GM19324 (cell line): ENCODE measurements at regions not wholly inside any gene's neighbourhood (a gene's known extent, or its start where the extent isn't known, plus 50 kb on each side); places are given as distances from the start of the nearest gene placed in this dataset.

Experiments
- ATAC-seq: cut with Tn5 transposase; IDR thresholded peaks from one replicate; pipeline ENCODE4 v1.9.1; 2021; ENCODE audit warnings: mild to moderate bottlenecking, moderate library complexity; ENCODE audit not compliant: unreplicated experiment, low FRiP score

- no peak for ATAC-seq
Measured at GRCh38 chr13:109381546-109382180, 404.7 kb downstream of the IRS2 start.

GRCh38 chr13:109380457-109380856 is 405.9 kb downstream of the IRS2 start:
- ATAC-seq: no peak

GRCh38 chr13:109379930-109380329 is 406.5 kb downstream of the IRS2 start:
- ATAC-seq: no peak

GRCh38 chr13:109376936-109377335 is 409.4 kb downstream of the IRS2 start:
- ATAC-seq: no peak

GRCh38 chr13:109374609-109375200 is 411.7 kb downstream of the IRS2 start:
- ATAC-seq: no peak

- ATAC-seq: no peak
Measured at GRCh38 chr13:109372666-109373065, 413.7 kb downstream of the IRS2 start.

GRCh38 chr13:109371066-109371465 is 415.3 kb downstream of the IRS2 start:
- ATAC-seq: no peak

- ATAC-seq: no peak
Measured at GRCh38 chr13:109370496-109370895, 415.9 kb downstream of the IRS2 start.

- no peak for ATAC-seq
Measured at GRCh38 chr13:109369353-109370052, 416.9 kb downstream of the IRS2 start.

GRCh38 chr13:109368230-109368629 is 418.2 kb downstream of the IRS2 start:
- no peak for ATAC-seq

- no peak for ATAC-seq
Measured at GRCh38 chr13:109366525-109366924, 419.9 kb downstream of the IRS2 start.

GRCh38 chr13:109363431-109363830 is 423.0 kb downstream of the IRS2 start:
- no peak for ATAC-seq

GRCh38 chr13:109362616-109363015 is 423.8 kb downstream of the IRS2 start:
- no peak for ATAC-seq

GRCh38 chr13:109361562-109362289 is 424.7 kb downstream of the IRS2 start:
- no peak for ATAC-seq

- ATAC-seq: no peak
Measured at GRCh38 chr13:109357751-109358471, 428.5 kb downstream of the IRS2 start.

GRCh38 chr13:109355875-109356434 is 430.4 kb downstream of the IRS2 start:
- no peak for ATAC-seq

- ATAC-seq: no peak
Measured at GRCh38 chr13:109355166-109355565, 431.2 kb downstream of the IRS2 start.

GRCh38 chr13:109351236-109351635 is 435.1 kb downstream of the IRS2 start:
- no peak for ATAC-seq

GRCh38 chr13:109348519-109349258 is 437.7 kb downstream of the IRS2 start:
- no peak for ATAC-seq

GRCh38 chr13:109346060-109346459 is 440.3 kb downstream of the IRS2 start:
- no peak for ATAC-seq
